ENCODE measurements at regions not wholly inside any gene's neighbourhood (a gene's known extent, or its start where the extent isn't known, plus 50 kb on each side); places are given as distances from the start of the nearest gene placed in this dataset.

DNA sequence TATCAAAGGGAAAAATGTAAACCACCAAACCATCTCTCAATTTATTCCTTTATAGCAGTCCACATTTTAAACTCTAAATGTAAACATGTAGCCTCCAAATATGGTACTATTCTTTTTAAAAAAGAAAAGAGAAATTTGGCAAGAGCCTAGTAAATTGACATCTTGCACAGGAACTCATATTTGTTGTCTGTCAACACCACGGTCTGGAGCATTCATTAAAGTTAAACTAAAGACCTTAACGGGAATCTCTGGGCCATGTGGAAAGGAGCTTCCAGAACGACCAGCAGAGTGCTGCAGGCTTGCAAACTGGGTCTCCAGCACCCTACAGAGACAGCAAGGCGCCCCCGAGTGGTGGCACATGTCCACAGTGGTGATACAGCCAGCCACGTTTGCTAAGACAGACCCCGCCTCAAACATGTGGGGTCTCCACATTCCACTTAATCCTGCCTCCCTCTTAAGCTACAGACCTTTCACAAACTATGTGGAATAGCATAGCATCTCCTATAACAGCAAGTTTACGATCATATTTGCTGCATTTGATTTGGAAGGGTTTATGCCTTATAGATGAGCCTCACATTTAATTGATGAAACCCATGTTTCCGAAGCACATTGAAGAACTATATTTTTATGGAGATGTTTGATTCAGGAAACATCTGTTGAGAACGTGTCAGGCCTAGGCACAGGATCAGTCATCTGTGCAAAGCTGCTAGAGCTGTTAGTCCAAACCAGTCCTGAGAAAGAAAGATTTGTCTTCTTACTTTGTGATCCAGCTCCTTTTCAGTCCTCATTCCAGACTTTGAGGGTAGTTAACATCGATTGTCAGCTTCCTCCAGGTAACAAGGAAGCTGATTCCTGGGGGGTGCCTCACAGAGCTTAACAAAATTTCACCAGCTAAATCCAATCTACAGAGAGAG lies 96.4 kb upstream of the BACE2 start:
- FAIRE-seq (no peak), DNase-seq (no peak), ATAC-seq (no peak)
- Histone ChIP-seq H3K9me3 (no peaks in the 10 kb centered on the region), H3K4me3 (no peak overlapping the region), H3K27ac (no peak overlapping the region), H3K4me1 (no peaks in the 10 kb centered on the region), H3K36me3 (no peaks in the 10 kb centered on the region), H3K27me3 (peaks cover 0 to 13% (median 0%) of the 10 kb centered on the region in 4 donors)
- intact Hi-C loops (cut with DNase I) = loop anchor here in 2 of 3 donors (10.0 kb wide), 2 partner anchors 227 to 607 kb away; partner anchors contain the start of gene DSCAM (in 1 of the 2)
- 24 to 31% methylated on average over 11 of the region's 11 CpGs for WGBS, 2 donors
- TF ChIP-seq, protein P1, sequence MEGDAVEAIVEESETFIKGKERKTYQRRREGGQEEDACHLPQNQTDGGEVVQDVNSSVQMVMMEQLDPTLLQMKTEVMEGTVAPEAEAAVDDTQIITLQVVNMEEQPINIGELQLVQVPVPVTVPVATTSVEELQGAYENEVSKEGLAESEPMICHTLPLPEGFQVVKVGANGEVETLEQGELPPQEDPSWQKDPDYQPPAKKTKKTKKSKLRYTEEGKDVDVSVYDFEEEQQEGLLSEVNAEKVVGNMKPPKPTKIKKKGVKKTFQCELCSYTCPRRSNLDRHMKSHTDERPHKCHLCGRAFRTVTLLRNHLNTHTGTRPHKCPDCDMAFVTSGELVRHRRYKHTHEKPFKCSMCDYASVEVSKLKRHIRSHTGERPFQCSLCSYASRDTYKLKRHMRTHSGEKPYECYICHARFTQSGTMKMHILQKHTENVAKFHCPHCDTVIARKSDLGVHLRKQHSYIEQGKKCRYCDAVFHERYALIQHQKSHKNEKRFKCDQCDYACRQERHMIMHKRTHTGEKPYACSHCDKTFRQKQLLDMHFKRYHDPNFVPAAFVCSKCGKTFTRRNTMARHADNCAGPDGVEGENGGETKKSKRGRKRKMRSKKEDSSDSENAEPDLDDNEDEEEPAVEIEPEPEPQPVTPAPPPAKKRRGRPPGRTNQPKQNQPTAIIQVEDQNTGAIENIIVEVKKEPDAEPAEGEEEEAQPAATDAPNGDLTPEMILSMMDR (IDR thresholded peaks at IDR 0.05) = no peak

DNA sequence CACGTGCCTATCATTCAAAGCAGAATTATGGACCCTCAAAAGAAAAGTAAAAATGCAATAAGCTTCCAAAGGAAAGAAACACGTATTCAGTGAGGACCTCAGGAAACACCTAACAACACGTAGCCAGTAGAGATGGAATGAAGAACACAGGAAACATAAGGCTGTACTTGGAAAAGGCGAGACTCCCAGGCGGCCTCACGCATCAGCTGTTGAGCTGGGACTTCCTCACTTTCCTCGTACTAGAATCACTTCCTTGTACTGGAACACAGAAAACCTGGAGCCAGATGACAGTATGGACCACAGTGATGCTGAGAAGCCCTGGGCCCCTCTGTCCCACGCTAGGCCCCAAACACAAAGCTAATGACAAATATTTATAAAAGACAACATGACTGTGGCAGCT lies 94.4 kb upstream of the BACE2 start:
- no peak for FAIRE-seq
- Histone ChIP-seq H3K4me1 (no peaks in the 10 kb centered on the region), H3K27me3 (peaks cover 0 to under 1% (median 0%) of the 10 kb centered on the region in 4 donors), H3K27ac (no peak overlapping the region), H3K4me3 (no peak overlapping the region), H3K36me3 (no peaks in the 10 kb centered on the region), H3K9me3 (no peaks in the 10 kb centered on the region)
- no peak for ATAC-seq
- WGBS, 2 donors = 72 to 73% methylated on average over 8 of the region's 8 CpGs
- intact Hi-C loops (cut with DNase I) = loop anchor here in 2 of 3 donors (10.0 kb wide), 2 partner anchors 229 to 609 kb away; partner anchors contain the start of gene DSCAM (in 1 of the 2)
- DNase-seq = no peak
- TF ChIP-seq, protein P1 (IDR thresholded peaks at IDR 0.05) = no peak

DNA sequence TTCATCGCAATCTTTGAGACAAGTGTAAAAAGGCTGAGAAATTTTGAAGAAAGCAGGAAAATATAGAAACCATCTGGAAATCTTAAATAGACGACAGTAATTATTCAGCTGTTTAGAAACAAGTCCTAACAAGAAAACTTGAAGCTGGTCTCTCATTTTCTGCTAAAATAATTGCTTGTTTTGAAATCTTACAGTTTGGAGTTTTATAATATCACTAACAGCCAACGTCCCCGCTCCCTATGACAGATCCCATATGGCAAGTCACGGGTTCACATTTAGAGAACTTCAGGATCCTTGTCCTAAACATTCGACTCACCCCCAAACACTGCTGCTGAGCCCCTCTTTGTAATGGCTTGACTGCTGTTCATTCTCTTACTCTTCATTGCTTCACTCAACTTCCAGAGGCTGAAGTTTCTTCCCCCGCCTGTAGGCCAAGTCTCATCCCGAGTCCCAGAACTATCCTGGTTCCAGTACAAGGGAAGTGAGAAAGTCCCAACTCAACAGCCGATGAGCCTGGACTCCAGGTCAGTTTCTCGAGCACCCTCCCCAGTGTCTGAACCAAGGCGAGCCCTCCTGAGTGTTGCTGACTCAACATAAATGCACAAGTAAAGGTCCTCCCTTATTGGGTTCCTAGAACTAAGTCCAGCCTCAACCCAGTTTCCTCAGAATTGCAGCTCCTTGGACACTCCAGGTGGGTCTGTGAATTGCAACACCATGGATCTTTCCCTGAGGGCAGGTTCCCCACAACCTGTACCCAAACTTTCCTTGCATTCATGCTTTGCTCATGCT lies 93.4 kb upstream of the BACE2 start:
- DNase-seq (no peak), ATAC-seq (no peak), FAIRE-seq (no peak)
- H3K4me1 ChIP-seq = no peaks in the 10 kb centered on the region
- no peaks in the 10 kb centered on the region for H3K9me3 ChIP-seq
- H3K27me3 ChIP-seq = no peaks in the 10 kb centered on the region
- intact Hi-C loops (cut with DNase I) = loop anchor here in 2 of 3 donors (10.0 kb wide), 2 partner anchors 230 to 610 kb away; partner anchors contain the start of gene DSCAM (in 1 of the 2)
- no peak overlapping the region for H3K4me3 ChIP-seq
- WGBS, 2 donors = 73 to 81% methylated on average over 11 of the region's 11 CpGs
- TF ChIP-seq, protein P1 (IDR thresholded peaks at IDR 0.05) = no peak
- H3K27ac ChIP-seq = no peak overlapping the region
- no peaks in the 10 kb centered on the region for H3K36me3 ChIP-seq

DNA sequence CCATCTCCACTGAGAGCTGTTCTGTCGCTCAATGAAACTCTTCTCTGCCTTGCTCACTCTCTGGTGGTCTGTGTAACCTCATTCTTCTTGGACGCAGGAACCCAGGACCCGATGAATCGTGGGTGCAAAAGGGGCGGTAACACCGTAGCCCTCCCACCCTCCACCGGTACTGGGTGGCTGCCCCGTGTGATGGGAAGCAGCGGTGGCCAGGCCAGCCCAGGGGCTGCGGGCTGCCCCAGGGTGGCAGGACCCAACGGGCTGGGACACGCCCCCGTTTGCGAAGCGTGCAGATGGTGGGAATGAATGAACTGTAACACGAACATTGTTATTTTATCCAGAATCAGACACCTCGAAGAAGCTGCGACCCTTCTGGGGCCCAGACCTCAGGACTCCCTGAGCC lies 92.3 kb upstream of the BACE2 start:
- 84 to 93% methylated on average over 18 of the region's 18 CpGs for WGBS, 2 donors
- no peak overlapping the region for H3K27ac ChIP-seq
- no peak overlapping the region for H3K4me3 ChIP-seq
- TF ChIP-seq, protein P1 (IDR thresholded peaks at IDR 0.05) = no peak
- no peaks in the 10 kb centered on the region for H3K36me3 ChIP-seq
- DNase-seq (no peak), FAIRE-seq (no peak), ATAC-seq (no peak)
- no peaks in the 10 kb centered on the region for H3K27me3 ChIP-seq
- intact Hi-C loops (cut with DNase I) = loop anchor here in 2 of 3 donors (10.0 kb wide), 2 partner anchors 231 to 611 kb away; partner anchors contain the start of gene DSCAM (in 1 of the 2)
- no peaks in the 10 kb centered on the region for H3K4me1 ChIP-seq
- no peaks in the 10 kb centered on the region for H3K9me3 ChIP-seq
